ENCODE measurements at regions not wholly inside any gene's neighbourhood (a gene's known extent, or its start where the extent isn't known, plus 50 kb on each side); places are given as distances from the start of the nearest gene placed in this dataset.

- no peak for TF ChIP-seq EZH2 (IDR thresholded peaks at IDR 0.05)
- no peak for TF ChIP-seq POLR2AphosphoS5 (IDR thresholded peaks at IDR 0.05; ENCODE audit: borderline replicate concordance, low read depth, low read length)
- TF ChIP-seq FOXP2 (optimal IDR thresholded peaks at IDR 0.05; ENCODE audit: control extremely low read depth, extremely low read length, insufficient read depth), result no peak
- Histone ChIP-seq H3K27ac (no peak overlapping the region), H3K36me3 (ENCODE audit: insufficient read depth, low read length) (no peaks in the 10 kb centered on the region), H3K9ac (ENCODE audit: insufficient read length) (no peak overlapping the region), H3K4me3 (no peak overlapping the region), H3K9me3 (ENCODE audit: low read depth, low read length) (no peaks in the 10 kb centered on the region)
- no peak for DNase-seq (ENCODE audit: low read depth, low spot score)
Observed at GRCh38 chr1:55700359-55701130, 485.4 kb upstream of the USP24 start.

GRCh38 chr1:55699228-55699627 is 484.1 kb upstream of the USP24 start:
- DNase-seq (ENCODE audit: low read depth, low spot score), result no peak
- Histone ChIP-seq H3K27ac (no peak overlapping the region), H3K4me3 (no peak overlapping the region), H3K36me3 (ENCODE audit: insufficient read depth, low read length) (no peaks in the 10 kb centered on the region), H3K9ac (ENCODE audit: insufficient read length) (no peak overlapping the region), H3K9me3 (ENCODE audit: low read depth, low read length) (no peaks in the 10 kb centered on the region)
- TF ChIP-seq FOXP2 (optimal IDR thresholded peaks at IDR 0.05; ENCODE audit: control extremely low read depth, extremely low read length, insufficient read depth) (no peak), POLR2AphosphoS5 (IDR thresholded peaks at IDR 0.05; ENCODE audit: borderline replicate concordance, low read depth, low read length) (no peak), EZH2 (IDR thresholded peaks at IDR 0.05) (no peak)

GRCh38 chr1:55697997-55698535 is 482.9 kb upstream of the USP24 start:
- Histone ChIP-seq H3K27ac (no peak overlapping the region), H3K36me3 (ENCODE audit: insufficient read depth, low read length) (no peaks in the 10 kb centered on the region), H3K9me3 (ENCODE audit: low read depth, low read length) (no peaks in the 10 kb centered on the region), H3K4me3 (no peak overlapping the region), H3K9ac (ENCODE audit: insufficient read length) (no peak overlapping the region)
- DNase-seq (ENCODE audit: low read depth, low spot score), result no peak
- TF ChIP-seq POLR2AphosphoS5 (IDR thresholded peaks at IDR 0.05; ENCODE audit: borderline replicate concordance, low read depth, low read length) (no peak), EZH2 (IDR thresholded peaks at IDR 0.05) (no peak), FOXP2 (optimal IDR thresholded peaks at IDR 0.05; ENCODE audit: control extremely low read depth, extremely low read length, insufficient read depth) (no peak)

- H3K9ac ChIP-seq (ENCODE audit: insufficient read length), result no peak overlapping the region
- no peak overlapping the region for H3K4me3 ChIP-seq
- no peaks in the 10 kb centered on the region for H3K36me3 ChIP-seq (ENCODE audit: insufficient read depth, low read length)
- DNase-seq (ENCODE audit: low read depth, low spot score), result no peak
- TF ChIP-seq FOXP2 (optimal IDR thresholded peaks at IDR 0.05; ENCODE audit: control extremely low read depth, extremely low read length, insufficient read depth) (no peak), EZH2 (IDR thresholded peaks at IDR 0.05) (no peak), POLR2AphosphoS5 (IDR thresholded peaks at IDR 0.05; ENCODE audit: borderline replicate concordance, low read depth, low read length) (no peak)
- no peak overlapping the region for H3K27ac ChIP-seq
- no peaks in the 10 kb centered on the region for H3K9me3 ChIP-seq (ENCODE audit: low read depth, low read length)
Observed at GRCh38 chr1:55696891-55697290, 481.7 kb upstream of the USP24 start.

GRCh38 chr1:55696181-55696754 is 481.1 kb upstream of the USP24 start:
- no peak overlapping the region for H3K9ac ChIP-seq (ENCODE audit: insufficient read length)
- H3K9me3 ChIP-seq (ENCODE audit: low read depth, low read length), result no peaks in the 10 kb centered on the region
- no peak for DNase-seq (ENCODE audit: low read depth, low spot score)
- TF ChIP-seq POLR2AphosphoS5 (IDR thresholded peaks at IDR 0.05; ENCODE audit: borderline replicate concordance, low read depth, low read length) (no peak), FOXP2 (optimal IDR thresholded peaks at IDR 0.05; ENCODE audit: control extremely low read depth, extremely low read length, insufficient read depth) (no peak), EZH2 (IDR thresholded peaks at IDR 0.05) (no peak)
- H3K4me3 ChIP-seq, result no peak overlapping the region
- no peaks in the 10 kb centered on the region for H3K36me3 ChIP-seq (ENCODE audit: insufficient read depth, low read length)
- no peak overlapping the region for H3K27ac ChIP-seq

- Histone ChIP-seq H3K9me3 (ENCODE audit: low read depth, low read length) (no peaks in the 10 kb centered on the region), H3K4me3 (no peak overlapping the region), H3K36me3 (ENCODE audit: insufficient read depth, low read length) (no peaks in the 10 kb centered on the region), H3K9ac (ENCODE audit: insufficient read length) (no peak overlapping the region), H3K27ac (no peak overlapping the region)
- TF ChIP-seq EZH2 (IDR thresholded peaks at IDR 0.05), result no peak
- TF ChIP-seq FOXP2 (optimal IDR thresholded peaks at IDR 0.05; ENCODE audit: control extremely low read depth, extremely low read length, insufficient read depth), result no peak
- no peak for TF ChIP-seq POLR2AphosphoS5 (IDR thresholded peaks at IDR 0.05; ENCODE audit: borderline replicate concordance, low read depth, low read length)
- DNase-seq (ENCODE audit: low read depth, low spot score), result no peak
Observed at GRCh38 chr1:55695552-55695951, 480.4 kb upstream of the USP24 start.

- H3K36me3 ChIP-seq (ENCODE audit: insufficient read depth, low read length), result no peaks in the 10 kb centered on the region
- H3K4me3 ChIP-seq, result no peak overlapping the region
- DNase-seq (ENCODE audit: low read depth, low spot score), result no peak
- no peak overlapping the region for H3K27ac ChIP-seq
- TF ChIP-seq EZH2 (IDR thresholded peaks at IDR 0.05), result no peak
- TF ChIP-seq FOXP2 (optimal IDR thresholded peaks at IDR 0.05; ENCODE audit: control extremely low read depth, extremely low read length, insufficient read depth), result no peak
- TF ChIP-seq POLR2AphosphoS5 (IDR thresholded peaks at IDR 0.05; ENCODE audit: borderline replicate concordance, low read depth, low read length), result no peak
- no peak overlapping the region for H3K9ac ChIP-seq (ENCODE audit: insufficient read length)
- no peaks in the 10 kb centered on the region for H3K9me3 ChIP-seq (ENCODE audit: low read depth, low read length)
Observed at GRCh38 chr1:55695151-55695550, 480.0 kb upstream of the USP24 start.

- TF ChIP-seq FOXP2 (optimal IDR thresholded peaks at IDR 0.05; ENCODE audit: control extremely low read depth, extremely low read length, insufficient read depth) (no peak), POLR2AphosphoS5 (IDR thresholded peaks at IDR 0.05; ENCODE audit: borderline replicate concordance, low read depth, low read length) (no peak), EZH2 (IDR thresholded peaks at IDR 0.05) (no peak)
- Histone ChIP-seq H3K27ac (no peak overlapping the region), H3K9ac (ENCODE audit: insufficient read length) (no peak overlapping the region), H3K9me3 (ENCODE audit: low read depth, low read length) (no peaks in the 10 kb centered on the region), H3K36me3 (ENCODE audit: insufficient read depth, low read length) (no peaks in the 10 kb centered on the region), H3K4me3 (no peak overlapping the region)
- DNase-seq (ENCODE audit: low read depth, low spot score), result no peak
Observed at GRCh38 chr1:55694310-55694801, 479.2 kb upstream of the USP24 start.
